ENCODE measurements at regions not wholly inside any gene's neighbourhood (a gene's known extent, or its start where the extent isn't known, plus 50 kb on each side); places are given as distances from the start of the nearest gene placed in this dataset.

- DNase-seq, result no peak
Measured at GRCh38 chr9:118596374-118597015, 772.7 kb downstream of the BRINP1 start.

DNA sequence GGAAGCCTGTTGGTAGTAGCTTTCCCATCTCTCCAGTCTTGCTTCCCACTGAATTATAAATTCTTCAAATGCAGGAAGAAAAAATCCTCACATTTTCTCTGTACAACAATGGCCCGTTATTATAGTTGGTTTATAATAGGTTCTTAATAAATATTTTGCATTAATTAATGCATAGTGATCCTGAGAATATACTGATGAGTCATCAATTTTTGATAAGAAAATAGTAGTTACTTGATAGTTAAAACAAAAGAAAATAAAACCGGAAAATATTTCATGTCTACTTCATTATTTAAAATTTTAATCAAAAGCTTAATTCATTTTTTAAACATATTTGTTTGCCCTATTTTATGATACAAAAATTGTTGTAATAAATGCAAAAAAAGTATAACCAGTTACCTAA lies 762.6 kb downstream of the BRINP1 start:
- no peak for DNase-seq

DNA sequence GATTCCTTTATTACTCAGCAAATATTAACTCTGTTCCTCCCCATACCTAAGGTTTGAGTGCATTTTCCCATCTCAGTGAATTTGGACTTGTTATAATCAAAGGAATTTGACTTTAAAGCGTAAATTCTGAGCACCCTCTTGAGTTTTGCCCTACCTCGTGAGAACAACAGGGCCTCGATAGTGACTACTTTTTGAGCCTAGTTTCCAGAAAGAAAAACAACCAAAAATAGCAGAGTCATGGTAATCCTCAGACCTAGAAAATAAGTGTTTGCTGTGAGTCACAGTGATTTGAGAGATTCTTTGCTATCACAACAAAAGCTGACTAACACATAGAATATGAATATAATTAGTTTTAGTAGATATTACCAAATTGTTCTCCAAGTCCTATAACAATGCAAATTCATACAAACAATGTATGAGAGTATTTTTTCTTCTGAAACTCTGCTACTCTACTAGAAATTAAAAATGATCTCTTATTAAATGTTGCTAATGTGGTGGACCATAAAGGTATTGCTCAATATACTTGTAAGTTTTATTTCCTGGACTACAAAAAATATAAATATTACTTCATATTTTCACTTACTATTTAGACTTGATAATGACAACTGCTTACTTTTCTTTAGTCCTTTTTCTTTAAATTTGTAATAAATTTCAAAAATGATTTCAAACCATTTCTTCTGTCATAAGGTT lies 759.7 kb downstream of the BRINP1 start:
- no peak for DNase-seq

DNA sequence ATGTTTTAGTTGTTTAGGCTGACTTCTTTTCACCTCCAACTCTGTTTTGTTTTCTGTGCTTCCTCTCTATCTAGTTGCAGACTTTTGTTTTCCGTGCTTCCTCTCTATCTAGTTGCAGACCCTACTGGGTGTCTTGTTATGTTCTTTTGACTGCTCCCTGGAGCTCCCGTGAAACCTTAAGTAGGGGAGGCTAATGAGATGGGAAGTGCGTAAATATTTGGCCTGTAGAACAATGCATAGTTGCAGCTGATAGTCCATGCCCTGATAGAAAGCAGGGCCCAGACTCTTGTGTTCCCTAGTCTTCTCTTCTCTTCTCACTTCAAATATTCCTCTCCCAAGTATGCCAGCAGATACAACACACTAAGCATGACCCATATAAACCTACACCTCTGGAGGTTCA lies 757.0 kb downstream of the BRINP1 start:
- DNase-seq, result no peak

- DNase-seq, result no peak
Measured at GRCh38 chr9:118613996-118614395, 755.2 kb downstream of the BRINP1 start.

GRCh38 chr9:118618084-118618483 lies 751.2 kb downstream of the BRINP1 start:
- no peak for DNase-seq

DNA sequence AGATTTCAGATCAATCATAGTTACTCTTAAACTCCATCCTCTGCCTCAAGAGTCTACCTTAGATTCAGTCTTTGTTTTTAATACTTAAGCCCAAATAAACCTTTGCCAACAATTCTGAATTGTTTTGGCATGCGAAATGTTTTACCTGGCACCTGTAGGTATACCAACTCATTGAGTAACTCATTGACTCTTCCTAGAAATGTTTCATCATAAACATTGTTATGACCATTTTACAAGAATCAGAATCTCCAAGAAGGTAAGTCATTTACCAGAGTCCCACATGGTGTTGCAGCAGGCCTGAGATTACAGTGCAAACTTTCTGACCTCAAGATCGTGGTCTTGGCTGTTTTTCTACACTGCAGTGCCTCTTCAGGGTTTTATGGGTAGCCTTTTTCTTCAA lies 750.4 kb downstream of the BRINP1 start:
- no peak for DNase-seq

GRCh38 chr9:118624608-118625007 lies 744.6 kb downstream of the BRINP1 start:
- no peak for DNase-seq

DNA sequence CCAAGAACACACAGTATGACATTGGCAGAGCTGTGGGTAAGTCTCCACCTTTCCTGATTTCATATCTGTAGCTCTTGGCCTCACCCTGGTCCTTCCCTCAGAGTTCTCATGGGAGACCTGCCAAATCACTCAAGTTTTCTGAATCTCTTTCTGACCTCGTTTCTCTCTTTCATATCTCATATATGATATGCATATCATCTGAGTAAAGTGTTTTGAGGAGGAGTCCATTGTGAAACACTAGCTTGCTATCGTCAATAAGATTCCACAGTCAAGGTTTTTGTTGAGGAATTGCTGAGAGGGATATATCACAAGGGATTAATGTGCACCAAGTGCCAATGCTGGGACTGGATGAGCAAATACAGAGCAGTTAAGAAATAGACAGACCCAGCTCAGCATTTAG lies 739.2 kb downstream of the BRINP1 start:
- DNase-seq, result no peak

GRCh38 chr9:118630931-118631595 lies 738.2 kb downstream of the BRINP1 start:
- no peak for DNase-seq

DNA sequence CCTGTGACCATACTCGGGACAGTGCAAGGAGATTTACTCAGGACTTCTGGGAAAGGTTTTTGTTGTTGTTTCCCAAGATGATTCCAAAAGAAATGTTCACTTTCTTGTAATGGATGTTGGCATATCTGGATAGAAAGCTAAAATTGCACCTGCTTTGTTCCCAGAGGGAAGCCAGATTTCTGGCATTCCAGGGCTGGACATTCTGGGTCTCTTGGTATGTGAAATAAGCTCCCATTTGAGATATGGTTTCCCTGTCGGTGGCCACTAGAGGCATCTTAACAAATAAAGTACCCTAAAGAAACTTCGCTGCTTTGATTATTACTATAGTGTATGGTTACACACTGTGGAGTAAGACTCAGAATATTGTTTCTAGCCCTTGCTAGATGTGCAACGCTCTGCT lies 737.3 kb downstream of the BRINP1 start:
- no peak for DNase-seq

- no peak for DNase-seq
Measured at GRCh38 chr9:118635416-118635815, 733.8 kb downstream of the BRINP1 start.

- DNase-seq, result no peak
Measured at GRCh38 chr9:118637681-118638080, 731.6 kb downstream of the BRINP1 start.

DNA sequence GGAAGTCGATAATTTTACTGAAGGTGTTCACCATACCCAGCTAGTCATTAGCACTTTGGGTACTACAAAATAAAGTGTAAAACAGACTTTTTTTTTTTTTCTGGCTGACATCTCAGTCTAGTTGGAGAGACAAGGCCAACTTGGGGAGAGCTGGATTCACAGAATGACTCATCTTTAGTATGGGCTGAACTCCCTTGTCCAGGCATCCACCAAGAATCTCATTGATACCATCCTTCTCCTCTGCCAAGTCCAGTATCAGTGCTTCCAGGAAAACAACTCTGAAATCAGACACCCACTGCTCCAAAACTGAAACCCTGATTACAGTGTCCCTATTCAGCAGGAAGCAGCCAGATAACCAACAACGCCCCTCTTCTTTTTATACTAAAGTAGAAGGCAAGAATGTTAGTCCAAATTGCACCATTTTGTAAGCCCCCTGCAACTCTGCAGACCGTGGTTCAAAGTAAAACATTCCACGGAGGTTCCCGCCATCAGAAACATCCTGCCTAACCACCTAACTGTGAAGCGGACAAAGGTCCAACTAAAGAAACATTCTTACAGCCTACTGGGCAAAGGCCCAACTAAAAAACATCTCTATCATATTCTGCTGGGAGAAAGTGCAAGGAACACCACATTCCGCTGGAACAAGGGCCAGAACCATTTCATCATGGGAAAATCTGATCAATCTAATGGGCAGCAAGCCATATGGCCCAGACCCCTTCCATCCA lies 728.2 kb downstream of the BRINP1 start:
- DNase-seq, result no peak

- DNase-seq, result no peak
Measured at GRCh38 chr9:118643118-118643517, 726.1 kb downstream of the BRINP1 start.

GRCh38 chr9:118644066-118644465 lies 725.2 kb downstream of the BRINP1 start:
- DNase-seq, result no peak

- DNase-seq, result no peak
Measured at GRCh38 chr9:118647331-118647730, 721.9 kb downstream of the BRINP1 start.

GRCh38 chr9:118650417-118650816 lies 718.8 kb downstream of the BRINP1 start:
- DNase-seq, result no peak

GRCh38 chr9:118651511-118651910 lies 717.7 kb downstream of the BRINP1 start:
- no peak for DNase-seq

DNA sequence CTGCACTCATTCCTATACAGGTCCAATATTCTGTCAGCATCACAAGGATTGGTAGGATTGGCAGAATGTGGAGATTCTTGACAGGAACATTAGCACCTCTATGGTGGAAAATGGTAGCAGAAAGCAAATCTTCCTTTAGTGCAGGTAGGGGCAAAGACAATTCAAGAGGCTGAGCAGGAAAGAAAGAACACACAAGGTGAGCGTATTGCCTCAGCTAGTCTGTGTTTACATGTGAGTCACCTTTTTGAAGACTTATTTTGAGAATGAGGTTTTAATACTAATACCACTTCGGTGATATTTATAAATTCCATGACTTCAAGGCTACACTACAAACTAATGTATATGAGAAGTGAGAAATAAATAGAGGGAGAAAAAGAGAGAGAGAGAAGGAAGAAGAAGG lies 717.0 kb downstream of the BRINP1 start:
- DNase-seq, result no peak

DNA sequence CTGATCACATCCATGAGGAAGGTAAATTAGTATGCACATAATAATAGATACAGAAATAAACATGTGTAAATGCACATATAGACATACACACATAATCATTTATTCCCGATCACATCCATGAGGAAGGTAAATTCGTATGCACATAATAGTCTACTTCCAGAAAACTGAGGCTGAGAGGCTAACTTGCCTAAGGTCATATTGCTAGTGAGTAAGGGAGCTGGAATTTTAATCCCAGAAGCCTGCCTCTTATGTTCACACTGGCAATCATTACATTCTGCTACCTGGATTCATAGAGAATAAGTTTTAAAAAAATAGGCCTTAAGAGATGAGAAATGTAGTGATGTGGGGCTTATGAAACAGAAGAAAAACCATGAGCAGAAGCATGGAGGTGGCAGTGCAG lies 716.3 kb downstream of the BRINP1 start:
- DNase-seq, result no peak

DNA sequence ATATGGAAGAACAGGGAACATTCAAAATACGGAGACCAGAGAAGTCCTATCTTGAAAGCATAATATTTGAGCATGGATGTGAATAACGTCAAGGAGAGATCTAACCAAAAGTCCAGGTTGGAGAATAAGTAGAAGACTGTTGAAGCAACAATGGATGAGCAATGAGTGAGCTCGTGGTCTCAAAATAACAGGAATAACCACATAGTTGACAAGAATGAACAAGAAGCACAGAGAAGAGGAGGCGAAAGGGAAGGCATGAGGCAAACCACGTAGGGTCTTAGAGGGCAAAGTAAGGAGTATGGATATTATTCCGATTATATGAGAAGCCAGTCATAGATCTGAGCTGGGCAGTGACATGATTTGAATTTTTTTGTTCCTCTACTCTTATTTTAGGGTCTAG lies 710.2 kb downstream of the BRINP1 start:
- DNase-seq, result no peak

DNA sequence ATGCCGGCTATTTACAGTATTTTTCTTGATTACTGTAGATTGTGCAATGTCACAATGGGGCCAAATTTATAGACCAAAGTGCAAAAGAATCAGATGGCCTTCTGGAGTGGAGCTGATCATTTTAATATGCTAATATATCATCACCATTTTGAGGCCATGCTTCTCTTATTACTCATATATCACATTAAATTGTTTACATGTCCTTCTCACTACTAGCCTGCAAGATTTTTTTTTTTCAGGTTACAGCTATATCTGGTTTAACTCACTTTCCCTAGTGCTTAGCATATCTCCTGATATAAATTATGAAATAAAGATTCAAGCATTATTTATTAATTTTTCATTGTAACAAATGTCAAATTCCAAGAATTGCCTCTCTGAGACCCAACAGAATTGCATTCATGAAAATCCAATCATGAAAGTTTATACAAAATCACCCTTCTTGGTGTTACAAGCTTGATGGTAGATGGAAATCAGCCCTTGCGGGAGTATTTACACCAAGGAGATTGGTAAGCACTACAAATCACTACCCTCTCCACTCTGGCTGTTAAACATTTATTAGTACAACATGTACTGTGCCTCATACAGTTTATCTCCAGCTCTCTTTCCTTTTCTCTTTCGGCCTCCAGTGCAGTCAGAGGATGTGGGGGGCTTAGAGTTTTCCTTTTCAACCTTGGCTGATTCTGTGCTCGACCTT lies 703.9 kb downstream of the BRINP1 start:
- no peak for DNase-seq

All from activated effector memory CD4-positive, alpha-beta T cell treated with Interleukin-2 at 50 U/mL for 16 hours (primary cell).